Prostate gland (tissue), 2 donors: ENCODE measurements at regions not wholly inside any gene's neighbourhood (a gene's known extent, or its start where the extent isn't known, plus 50 kb on each side); places are given as distances from the start of the nearest gene placed in this dataset.
A peak's percentile ranks its signal among the peaks of the same experiment; 100 is the strongest.

ENCODE experiments used
- DNase-seq: peaks from one replicate; pipeline ENCODE4 v3.0.0-alpha.2; 2019; ENCODE audit warnings: low spot score
- H3K27ac ChIP-seq, 2 donors: fragments of 200-600 bp; sonication (generic); 2 replicates each; pipeline ENCODE4 v1.5.1; 2017 to 2019
- H3K27me3 ChIP-seq: fragments of 200-600 bp; sonication (generic); replicated peaks from 2 replicates; pipeline ENCODE4 v1.5.1; 2019; ENCODE audit not compliant: insufficient read depth
- H3K36me3 ChIP-seq, 2 donors: fragments of 200-600 bp; sonication (generic); 1 replicate in 1 of 2; 2 replicates in 1 of 2; pipeline versions ENCODE4 v1.5.1 to v1.8.1; 2017 to 2019
- H3K4me1 ChIP-seq: fragments of 200-600 bp; sonication (generic); replicated peaks from 2 replicates; pipeline ENCODE4 v1.5.1; 2019
- H3K4me3 ChIP-seq, 2 donors: fragments of 200-600 bp; sonication (generic); 2 replicates each; pipeline ENCODE4 v1.5.1; 2017 to 2019
- H3K9me3 ChIP-seq: fragments of 200-600 bp; sonication (generic); 2 replicates; pipeline ENCODE4 v1.5.1; 2017
- CTCF ChIP-seq, 4 experiments: fragments of 200-600 bp in 2 of 4; fragments of 450-650 bp in 2 of 4; sonication (generic) in 2 of 4; IDR thresholded peaks; 1 replicate in 3 of 4; 2 replicates in 1 of 4; pipeline ENCODE4 v1.5.1; 2016 to 2019; ENCODE audit warnings: antibody characterized with exemption in 4 of 4, mild to moderate bottlenecking in 2 of 4, moderate library complexity in 2 of 4
- POLR2A ChIP-seq: fragments of 450-650 bp; IDR thresholded peaks from one replicate; pipeline ENCODE4 v1.6.1; 2016; ENCODE audit warnings: antibody characterized with exemption, mild to moderate bottlenecking
- POLR2AphosphoS5 ChIP-seq: sonication (generic); formaldehyde crosslinking; IDR thresholded peaks from one replicate; pipeline ENCODE4 v1.6.1; 2017; ENCODE audit warnings: antibody characterized with exemption
- WGBS: methylation state at CpG from one replicate; pipeline ENCODE4 v1.1.5; 2018; 5-methylcytosine and 5-hydroxymethylcytosine counted together
- intact Hi-C: fragments of 100-400 bp; cut with DNase I; formaldehyde crosslinking; loops from one replicate; pipeline ENCODE4 v1.14.2; 2022

- no peaks in the 10 kb centered on the region for H3K4me1 ChIP-seq
- intact Hi-C loops: no loop called here
Observed at GRCh38 chr7:17651341-17651740, 289.0 kb downstream of the SNX13 start.

GRCh38 chr7:17651863-17652385 is 288.4 kb downstream of the SNX13 start:
- TF ChIP-seq POLR2AphosphoS5 (peak; percentile 15), CTCF (IDR thresholded peaks at IDR 0.05) (peak in 2 of 4 experiments; percentile 5 to 24), POLR2A (no peak)
- no peak overlapping the region for H3K4me3 ChIP-seq
- WGBS: 14% methylated on average over 4 of the region's 4 CpGs
- peak overlapping the region in 1 of 2 donors; percentile 18 for H3K27ac ChIP-seq
- no peaks in the 10 kb centered on the region for H3K36me3 ChIP-seq
- H3K9me3 ChIP-seq: no peaks in the 10 kb centered on the region
- no peaks in the 10 kb centered on the region for H3K27me3 ChIP-seq
- H3K4me1 ChIP-seq: no peaks in the 10 kb centered on the region
- no peak for DNase-seq
- intact Hi-C loops: no loop called here

More at GRCh38 chr7:17651341-17651740, 289.0 kb downstream of the SNX13 start:
- no peak overlapping the region for H3K4me3 ChIP-seq
- no peaks in the 10 kb centered on the region for H3K9me3 ChIP-seq
- no peak for DNase-seq
- TF ChIP-seq CTCF (IDR thresholded peaks at IDR 0.05) (no peak), POLR2AphosphoS5 (no peak), POLR2A (no peak)
- H3K27me3 ChIP-seq: no peaks in the 10 kb centered on the region
- H3K27ac ChIP-seq: no peak overlapping the region
- 69% methylated on average over 2 of the region's 2 CpGs for WGBS
- no peaks in the 10 kb centered on the region for H3K36me3 ChIP-seq

- no peaks in the 10 kb centered on the region for H3K9me3 ChIP-seq
- no peaks in the 10 kb centered on the region for H3K36me3 ChIP-seq
- no peak for DNase-seq
- no peak overlapping the region for H3K27ac ChIP-seq
- no peak overlapping the region for H3K4me3 ChIP-seq
- H3K4me1 ChIP-seq: no peaks in the 10 kb centered on the region
- 57% methylated on average over 2 of the region's 2 CpGs for WGBS
- intact Hi-C loops: no loop called here
- TF ChIP-seq POLR2A (no peak), POLR2AphosphoS5 (no peak), CTCF (IDR thresholded peaks at IDR 0.05) (no peak)
- no peaks in the 10 kb centered on the region for H3K27me3 ChIP-seq
Observed at GRCh38 chr7:17654940-17655339, 285.4 kb downstream of the SNX13 start.

GRCh38 chr7:17659126-17659525 is 281.2 kb downstream of the SNX13 start:
- Histone ChIP-seq H3K27ac (no peak overlapping the region), H3K36me3 (no peaks in the 10 kb centered on the region), H3K4me1 (no peaks in the 10 kb centered on the region), H3K4me3 (no peak overlapping the region), H3K9me3 (no peaks in the 10 kb centered on the region), H3K27me3 (no peaks in the 10 kb centered on the region)
- intact Hi-C loops: no loop called here
- WGBS: 99% methylated on average over 3 of the region's 3 CpGs
- DNase-seq: no peak
- no peak for TF ChIP-seq POLR2AphosphoS5
- no peak for TF ChIP-seq POLR2A
- TF ChIP-seq CTCF (IDR thresholded peaks at IDR 0.05): no peak

GRCh38 chr7:17660116-17660515 is 280.2 kb downstream of the SNX13 start:
- TF ChIP-seq POLR2AphosphoS5 (no peak), POLR2A (no peak), CTCF (IDR thresholded peaks at IDR 0.05) (no peak)
- Histone ChIP-seq H3K4me1 (no peaks in the 10 kb centered on the region), H3K36me3 (no peaks in the 10 kb centered on the region), H3K9me3 (no peaks in the 10 kb centered on the region), H3K27me3 (no peaks in the 10 kb centered on the region), H3K4me3 (no peak overlapping the region), H3K27ac (no peak overlapping the region)
- intact Hi-C loops: no loop called here
- WGBS: 97% methylated on average over 1 of the region's 1 CpG
- DNase-seq: no peak
